GM12872 (cell line): ENCODE measurements at regions not wholly inside any gene's neighbourhood (a gene's known extent, or its start where the extent isn't known, plus 50 kb on each side); places are given as distances from the start of the nearest gene placed in this dataset.

Experiments used
- TF ChIP-seq, protein P1 (sequence below): IDR thresholded peaks from 3 replicates; pipeline ENCODE4 v1.5.1; 2011; ENCODE audit warnings: low read depth, mild to moderate bottlenecking, low read length, moderate library complexity; ENCODE audit not compliant: insufficient read depth

DNA sequence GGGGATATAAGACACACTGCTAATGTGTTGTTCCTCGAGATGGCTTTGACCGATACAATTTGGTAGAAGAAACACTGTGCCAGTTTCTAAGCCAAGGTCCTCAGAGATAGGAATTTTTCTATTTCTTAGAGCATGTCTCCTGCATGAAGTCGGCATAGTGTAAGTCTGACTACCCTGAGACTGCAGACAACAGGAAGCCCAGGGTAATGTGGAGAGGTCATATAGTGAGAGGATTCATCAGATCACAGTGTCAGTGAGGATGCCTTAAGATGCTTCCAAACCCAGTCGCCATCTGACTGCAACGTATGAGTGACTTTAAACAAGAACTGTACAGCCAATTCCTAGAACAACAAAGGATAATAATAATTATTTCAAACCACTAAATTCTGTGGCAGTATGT lies 818.3 kb upstream of the GYPC start:
- TF ChIP-seq, protein P1, sequence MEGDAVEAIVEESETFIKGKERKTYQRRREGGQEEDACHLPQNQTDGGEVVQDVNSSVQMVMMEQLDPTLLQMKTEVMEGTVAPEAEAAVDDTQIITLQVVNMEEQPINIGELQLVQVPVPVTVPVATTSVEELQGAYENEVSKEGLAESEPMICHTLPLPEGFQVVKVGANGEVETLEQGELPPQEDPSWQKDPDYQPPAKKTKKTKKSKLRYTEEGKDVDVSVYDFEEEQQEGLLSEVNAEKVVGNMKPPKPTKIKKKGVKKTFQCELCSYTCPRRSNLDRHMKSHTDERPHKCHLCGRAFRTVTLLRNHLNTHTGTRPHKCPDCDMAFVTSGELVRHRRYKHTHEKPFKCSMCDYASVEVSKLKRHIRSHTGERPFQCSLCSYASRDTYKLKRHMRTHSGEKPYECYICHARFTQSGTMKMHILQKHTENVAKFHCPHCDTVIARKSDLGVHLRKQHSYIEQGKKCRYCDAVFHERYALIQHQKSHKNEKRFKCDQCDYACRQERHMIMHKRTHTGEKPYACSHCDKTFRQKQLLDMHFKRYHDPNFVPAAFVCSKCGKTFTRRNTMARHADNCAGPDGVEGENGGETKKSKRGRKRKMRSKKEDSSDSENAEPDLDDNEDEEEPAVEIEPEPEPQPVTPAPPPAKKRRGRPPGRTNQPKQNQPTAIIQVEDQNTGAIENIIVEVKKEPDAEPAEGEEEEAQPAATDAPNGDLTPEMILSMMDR, result no peak

- TF ChIP-seq, protein P1, result no peak
Observed at GRCh38 chr2:125839945-125840344, 816.0 kb upstream of the GYPC start.

DNA sequence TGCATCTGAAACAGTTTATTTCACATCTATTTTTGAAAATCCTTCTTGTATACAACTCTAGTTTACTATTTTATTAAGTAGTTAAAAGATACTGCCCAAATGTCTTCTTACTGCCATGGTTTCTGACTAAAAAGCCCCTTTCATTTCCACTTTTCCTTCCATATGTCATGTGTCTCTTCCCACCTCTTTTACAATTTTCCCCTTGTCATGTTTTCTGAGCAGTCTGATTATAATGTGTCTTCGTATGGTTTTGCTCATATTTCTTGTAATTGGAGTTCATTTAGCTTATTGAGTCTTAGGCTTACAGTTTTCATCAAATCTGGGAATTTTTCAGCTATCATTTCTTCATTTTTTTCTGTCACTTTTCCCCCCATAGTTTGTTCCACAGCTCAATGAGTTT lies 813.9 kb upstream of the GYPC start:
- TF ChIP-seq, protein P1, result no peak

GRCh38 chr2:125850541-125850940 lies 805.4 kb upstream of the GYPC start:
- TF ChIP-seq, protein P1, result no peak

DNA sequence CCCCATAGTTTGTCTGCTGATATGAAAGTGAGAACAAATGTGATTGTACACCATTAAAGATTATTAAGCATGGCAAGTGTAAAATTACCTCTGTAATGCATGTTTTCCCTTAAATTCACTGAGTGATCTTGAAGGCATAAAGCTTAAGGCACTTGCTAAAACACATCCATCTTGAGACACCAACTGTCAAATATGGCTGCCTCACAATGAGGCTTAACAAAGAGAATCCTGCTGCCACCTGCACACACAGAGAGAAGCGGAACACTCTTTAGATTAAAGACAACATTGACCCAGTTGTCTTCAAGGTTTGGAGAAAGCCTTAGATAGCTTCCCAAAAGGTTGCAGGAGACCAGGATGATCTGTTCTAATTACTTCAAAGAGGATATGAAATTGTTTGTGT lies 803.6 kb upstream of the GYPC start:
- TF ChIP-seq, protein P1, result no peak

DNA sequence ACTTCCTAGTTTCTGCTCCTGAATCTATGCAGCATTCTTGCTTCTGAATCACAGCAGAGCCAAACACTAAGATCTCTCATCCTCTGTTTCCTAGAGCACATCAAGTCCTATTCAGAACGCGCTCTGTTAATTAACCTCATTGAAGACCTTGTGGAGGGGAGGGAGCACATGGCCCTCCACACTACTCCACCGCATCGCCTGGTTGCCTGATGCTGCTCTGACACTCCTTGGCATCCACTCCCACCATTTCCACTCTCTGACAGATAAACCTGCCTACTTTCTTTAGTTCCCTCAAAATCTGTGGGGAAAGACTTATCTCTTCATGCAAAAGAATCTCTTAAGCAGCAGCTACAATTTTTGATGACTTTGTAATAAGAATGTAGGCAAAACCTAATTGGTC lies 802.3 kb upstream of the GYPC start:
- TF ChIP-seq, protein P1, result no peak

DNA sequence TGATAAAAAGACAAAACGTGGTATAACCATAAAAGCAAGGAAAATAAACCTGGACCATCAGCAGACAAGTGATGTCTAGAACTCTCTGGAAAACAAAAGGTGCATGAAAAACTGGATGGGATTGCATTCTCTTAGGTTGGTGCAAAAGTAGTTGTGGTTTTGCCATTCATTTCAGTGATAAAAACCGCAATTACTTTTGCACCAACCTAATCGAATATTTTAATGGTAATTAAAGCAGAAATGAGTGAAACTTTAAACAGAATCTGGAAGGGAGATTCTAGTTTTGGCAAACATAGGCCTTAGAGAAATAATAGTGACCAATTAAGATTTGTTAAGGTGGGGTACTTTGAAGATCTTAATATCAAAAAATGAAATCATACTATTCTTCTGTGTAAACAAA lies 800.8 kb upstream of the GYPC start:
- TF ChIP-seq, protein P1, result no peak
